Central memory CD8-positive, alpha-beta T cell (primary cell): ENCODE measurements at regions not wholly inside any gene's neighbourhood (a gene's known extent, or its start where the extent isn't known, plus 50 kb on each side); places are given as distances from the start of the nearest gene placed in this dataset.
A peak's percentile ranks its signal among the peaks of the same experiment; 100 is the strongest.

Experiments
- ATAC-seq: fragments of 150-1000 bp; cut with Tn5 transposase; replicated peaks from 2 replicates; pipeline ENCODE4 v1.10.0; 2022; ENCODE audit warnings: mild to moderate bottlenecking, moderate FRiP score, moderate number of reproducible peaks; ENCODE audit not compliant: poor library complexity, severe bottlenecking; ENCODE audit errors: extremely low read depth
- DNase-seq, 2 donors: peaks; one replicate each; pipeline ENCODE4 v3.0.0; 2021; ENCODE audit warnings: low spot score in 2 of 2
- H3K27ac Mint-ChIP-seq: one replicate; pipeline ENCODE4 v1.8.0; 2022; ENCODE audit warnings: low read depth, mild to moderate bottlenecking, moderate library complexity, mixed read lengths
- H3K27me3 Mint-ChIP-seq: one replicate; pipeline ENCODE4 v1.8.0; 2022; ENCODE audit warnings: mixed read lengths
- H3K36me3 Mint-ChIP-seq: one replicate; pipeline ENCODE4 v1.8.0; 2022; ENCODE audit warnings: mild to moderate bottlenecking, moderate library complexity, mixed read lengths; ENCODE audit not compliant: insufficient read depth
- H3K4me1 Mint-ChIP-seq: one replicate; pipeline ENCODE4 v1.8.0; 2022; ENCODE audit warnings: mixed read lengths
- H3K4me3 Mint-ChIP-seq: one replicate; pipeline ENCODE4 v1.8.0; 2022; ENCODE audit warnings: mild to moderate bottlenecking, moderate library complexity, mixed read lengths
- H3K9me3 Mint-ChIP-seq: one replicate; pipeline ENCODE4 v1.8.0; 2022; ENCODE audit warnings: mixed read lengths

DNA sequence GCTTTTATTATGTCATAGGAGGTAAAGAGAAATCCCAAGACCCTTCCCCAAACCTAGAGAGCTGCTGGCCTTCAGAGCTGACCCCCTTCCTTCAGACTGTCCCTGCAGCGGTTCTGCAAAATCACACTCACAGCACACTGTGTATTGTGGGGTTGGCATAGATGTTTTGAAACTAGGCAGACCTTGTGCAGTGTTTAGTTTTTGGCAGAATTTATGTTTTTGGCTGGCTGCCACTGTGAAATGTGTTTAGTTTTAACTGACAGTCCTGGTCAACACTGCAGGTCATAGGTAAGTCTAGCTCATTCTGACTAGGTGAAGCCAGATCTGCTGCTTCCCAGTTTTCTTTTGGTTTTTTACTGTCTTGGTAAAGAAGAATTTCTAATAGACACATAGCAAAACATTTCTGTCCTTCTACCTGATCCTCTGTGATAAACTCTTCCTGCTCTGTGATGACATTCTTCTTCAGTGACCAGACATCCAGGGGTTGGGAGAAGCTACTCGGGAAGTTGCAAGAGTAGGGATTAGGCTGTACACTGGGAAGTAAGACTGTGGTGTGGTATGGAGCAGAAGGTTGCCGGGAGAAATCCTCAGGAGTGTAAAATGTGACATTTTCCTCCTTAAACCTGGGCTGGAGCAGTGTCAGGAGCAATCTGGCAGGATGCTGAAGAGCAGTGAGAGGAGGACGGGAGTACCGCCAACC is 209.6 kb upstream of the MCTP2 start:
- ATAC-seq: no peak
- Mint-ChIP-seq H3K27ac (no peak overlapping the region), H3K27me3 (peaks cover 75% of the 10 kb centered on the region)

DNA sequence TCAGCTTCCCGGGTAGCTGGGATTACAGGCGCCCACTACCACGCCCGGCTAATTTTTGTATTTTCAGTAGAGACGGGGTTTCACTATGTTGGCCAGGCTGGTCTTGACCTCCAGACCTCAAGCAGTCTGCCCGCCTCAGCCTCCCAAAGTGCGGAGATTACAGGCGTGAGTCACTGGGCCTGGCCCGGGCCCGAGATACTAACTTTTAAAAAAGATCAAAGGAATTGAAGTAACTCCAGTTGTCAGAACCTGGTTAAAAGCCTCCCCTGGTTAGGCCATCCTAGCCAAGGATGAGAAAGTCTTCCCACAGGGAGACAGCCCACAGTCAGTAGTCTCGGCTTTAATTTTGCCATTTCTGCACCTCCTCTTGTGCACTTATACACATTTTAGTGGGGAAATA is 212.3 kb upstream of the MCTP2 start:
- Mint-ChIP-seq H3K27ac (no peak overlapping the region), H3K9me3 (peaks cover 4% of the 10 kb centered on the region), H3K27me3 (peaks cover 62% of the 10 kb centered on the region), H3K4me3 (no peak overlapping the region), H3K36me3 (no peaks in the 10 kb centered on the region), H3K4me1 (no peaks in the 10 kb centered on the region)
- no peak for ATAC-seq
- DNase-seq: no peak

More for the DNA sequence above, 209.6 kb upstream of the MCTP2 start:
- Mint-ChIP-seq H3K4me3 (no peak overlapping the region), H3K4me1 (no peaks in the 10 kb centered on the region), H3K36me3 (no peaks in the 10 kb centered on the region), H3K9me3 (no peaks in the 10 kb centered on the region)
- DNase-seq: no peak

DNA sequence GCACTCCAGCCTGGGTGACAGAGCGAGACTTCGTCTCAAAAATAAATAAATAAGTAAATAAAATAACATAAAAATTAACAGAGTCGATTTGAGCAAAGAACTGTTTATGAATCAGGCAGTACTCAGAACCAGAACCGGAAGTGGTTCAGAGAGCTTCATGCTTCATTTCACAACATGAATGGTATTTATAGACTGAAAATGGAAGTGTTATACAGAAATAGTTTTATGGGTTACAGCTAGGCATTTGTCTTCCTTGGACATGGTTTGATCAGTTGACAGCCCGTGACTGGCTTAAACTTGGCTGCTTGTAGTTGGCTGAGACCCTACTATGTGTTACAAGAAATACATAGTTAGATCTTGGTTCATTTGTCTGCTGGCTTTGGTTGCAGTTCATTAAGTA is 216.0 kb upstream of the MCTP2 start:
- no peak overlapping the region for H3K27ac Mint-ChIP-seq
- peaks cover 54% of the 10 kb centered on the region for H3K27me3 Mint-ChIP-seq
- peaks cover 4% of the 10 kb centered on the region for H3K9me3 Mint-ChIP-seq
- no peaks in the 10 kb centered on the region for H3K36me3 Mint-ChIP-seq
- no peaks in the 10 kb centered on the region for H3K4me1 Mint-ChIP-seq
- no peak overlapping the region for H3K4me3 Mint-ChIP-seq
- DNase-seq (no peak), ATAC-seq (no peak)

DNA sequence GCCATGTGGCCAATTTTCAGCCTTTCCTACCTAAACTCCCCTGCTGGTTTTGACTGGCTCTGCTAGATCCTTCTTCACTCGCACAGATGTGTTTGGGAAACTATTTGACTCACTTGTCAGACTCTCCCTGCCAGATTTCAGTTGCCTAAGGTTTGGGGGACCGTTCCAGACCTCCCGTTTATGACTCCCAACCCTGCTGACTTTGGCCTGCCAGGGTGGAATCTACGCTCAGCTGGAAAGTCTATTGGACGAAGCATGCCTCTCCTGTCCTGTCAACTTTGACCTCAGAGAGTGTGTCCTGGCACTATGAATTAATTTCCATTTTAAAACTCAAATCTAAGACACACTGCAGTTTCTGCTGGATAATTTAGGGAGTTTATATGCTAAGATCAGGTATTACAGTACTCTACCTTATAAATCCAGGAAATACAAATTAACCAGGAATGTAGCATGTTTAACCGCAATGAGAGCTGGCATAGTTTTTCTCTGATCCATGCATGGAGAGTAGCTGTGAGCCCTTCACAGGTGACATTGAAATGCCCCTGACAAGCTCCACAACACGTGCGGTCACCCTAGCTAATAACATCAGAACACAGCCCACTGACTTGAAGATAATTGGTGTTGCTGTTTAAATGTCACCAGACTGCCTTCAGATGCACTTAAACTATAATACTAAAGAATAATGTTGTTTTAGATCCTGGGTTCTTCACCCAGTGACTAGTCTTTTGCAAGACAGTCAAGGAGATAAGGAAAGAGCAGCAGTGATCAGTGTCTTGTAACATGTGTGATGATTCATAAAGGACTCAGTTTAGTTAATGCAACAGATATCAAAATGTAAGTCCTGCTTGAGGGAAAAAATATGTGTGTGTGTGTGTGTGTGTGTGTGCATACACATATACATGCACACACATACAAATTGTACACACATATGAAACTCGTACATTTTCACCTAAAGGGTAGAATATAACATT is 223.0 kb upstream of the MCTP2 start:
- no peaks in the 10 kb centered on the region for H3K9me3 Mint-ChIP-seq
- no peak overlapping the region for H3K27ac Mint-ChIP-seq
- DNase-seq: no peak
- peaks cover 45% of the 10 kb centered on the region for H3K27me3 Mint-ChIP-seq
- no peak for ATAC-seq
- no peaks in the 10 kb centered on the region for H3K4me1 Mint-ChIP-seq
- H3K4me3 Mint-ChIP-seq: no peak overlapping the region
- H3K36me3 Mint-ChIP-seq: no peaks in the 10 kb centered on the region

DNA sequence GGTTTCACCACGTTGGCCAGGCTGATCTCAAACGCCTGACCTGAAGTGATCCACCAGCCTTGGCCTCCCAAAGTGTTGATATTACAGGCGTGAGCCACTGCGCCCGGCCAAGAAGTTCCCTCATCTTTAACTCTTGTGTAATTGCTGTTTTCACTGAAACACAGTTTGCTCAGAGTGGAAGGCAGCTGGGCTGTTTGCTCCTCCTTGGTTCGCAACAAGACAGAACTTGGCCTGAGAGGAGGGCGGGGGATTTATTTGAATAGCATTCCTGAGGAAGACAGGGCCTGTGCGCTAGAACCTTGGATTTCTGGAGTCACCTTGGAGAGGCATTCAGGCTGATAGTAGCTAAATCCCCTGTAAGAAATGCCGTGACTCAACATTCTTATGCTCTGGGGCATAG is 226.7 kb upstream of the MCTP2 start:
- ATAC-seq (no peak), DNase-seq (no peak)
- peaks cover 19% of the 10 kb centered on the region for H3K27me3 Mint-ChIP-seq
- no peak overlapping the region for H3K4me3 Mint-ChIP-seq
- H3K9me3 Mint-ChIP-seq: no peaks in the 10 kb centered on the region
- no peak overlapping the region for H3K27ac Mint-ChIP-seq
- H3K36me3 Mint-ChIP-seq: no peaks in the 10 kb centered on the region
- no peaks in the 10 kb centered on the region for H3K4me1 Mint-ChIP-seq

DNA sequence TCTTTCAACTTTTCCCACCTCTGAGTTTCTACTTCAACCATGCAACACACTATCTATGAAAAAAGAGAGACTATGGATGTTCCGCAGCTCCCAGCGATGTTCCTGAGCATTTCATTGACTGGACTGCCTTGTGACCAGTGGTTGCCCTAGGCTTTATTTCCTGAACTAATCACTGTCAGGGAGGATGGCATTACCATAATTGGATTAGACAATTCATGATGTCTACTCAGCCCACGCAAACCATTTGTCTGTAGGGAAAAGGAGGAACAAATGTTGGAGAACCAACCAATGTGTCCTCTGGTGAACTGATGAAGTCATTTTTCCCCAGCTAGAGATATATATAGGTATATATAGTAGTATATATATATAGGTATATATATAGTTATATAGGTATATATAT is 229.3 kb upstream of the MCTP2 start:
- Mint-ChIP-seq H3K27me3 (no peaks in the 10 kb centered on the region), H3K4me1 (no peaks in the 10 kb centered on the region), H3K4me3 (no peak overlapping the region), H3K36me3 (no peaks in the 10 kb centered on the region), H3K27ac (no peak overlapping the region), H3K9me3 (no peaks in the 10 kb centered on the region)
- ATAC-seq (no peak), DNase-seq (no peak)

DNA sequence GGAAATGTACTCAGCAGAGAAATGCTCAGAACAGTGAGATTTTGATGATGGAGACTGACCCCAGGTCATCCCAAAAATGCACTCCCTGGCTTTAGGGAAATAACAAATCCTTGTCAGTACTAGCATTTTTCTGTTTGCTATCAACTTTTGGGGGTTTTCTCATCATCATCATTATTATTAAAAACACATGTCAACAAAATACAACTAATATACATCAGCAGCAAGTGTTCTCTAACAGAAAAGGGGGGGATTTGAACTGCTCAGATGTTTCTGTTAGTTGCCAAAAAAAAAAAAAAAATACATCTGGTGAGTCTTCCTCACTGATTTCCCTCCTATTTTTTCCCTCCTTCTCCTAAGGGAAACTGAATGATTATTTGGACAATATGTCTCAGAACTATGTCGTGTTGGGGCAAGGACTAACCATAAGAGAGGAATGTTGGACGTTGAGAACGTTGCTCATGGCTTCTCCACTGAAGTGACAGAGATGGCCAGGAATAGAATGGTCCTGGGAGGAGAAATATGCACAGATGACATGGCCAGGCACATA is 230.0 kb upstream of the MCTP2 start:
- no peaks in the 10 kb centered on the region for H3K4me1 Mint-ChIP-seq
- no peaks in the 10 kb centered on the region for H3K9me3 Mint-ChIP-seq
- H3K4me3 Mint-ChIP-seq: no peak overlapping the region
- H3K36me3 Mint-ChIP-seq: no peaks in the 10 kb centered on the region
- no peak overlapping the region for H3K27ac Mint-ChIP-seq
- no peaks in the 10 kb centered on the region for H3K27me3 Mint-ChIP-seq
- no peak for ATAC-seq
- DNase-seq: no peak

DNA sequence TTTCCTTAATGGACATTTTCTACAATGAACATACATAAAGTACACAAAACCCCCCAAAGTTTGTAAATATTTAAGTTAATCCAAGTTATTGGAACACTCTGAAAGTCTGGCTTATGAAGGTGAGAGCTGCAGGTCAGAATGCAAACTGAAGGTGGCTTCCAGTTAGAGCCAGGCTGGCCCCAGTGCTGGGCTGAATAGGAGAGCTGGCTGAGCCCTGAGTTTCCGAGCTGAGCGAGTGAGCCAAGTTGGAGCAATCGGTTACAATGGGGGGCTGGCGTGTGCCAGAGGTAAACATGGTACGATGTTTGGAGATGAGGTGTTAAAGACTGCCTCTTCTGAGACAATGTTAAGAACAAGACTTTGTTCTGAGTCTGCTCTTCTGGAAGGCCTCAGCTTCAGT is 230.8 kb upstream of the MCTP2 start:
- H3K9me3 Mint-ChIP-seq: no peaks in the 10 kb centered on the region
- H3K4me1 Mint-ChIP-seq: no peaks in the 10 kb centered on the region
- H3K36me3 Mint-ChIP-seq: no peaks in the 10 kb centered on the region
- H3K27ac Mint-ChIP-seq: no peak overlapping the region
- ATAC-seq (no peak), DNase-seq (no peak)
- no peak overlapping the region for H3K4me3 Mint-ChIP-seq
- no peaks in the 10 kb centered on the region for H3K27me3 Mint-ChIP-seq

DNA sequence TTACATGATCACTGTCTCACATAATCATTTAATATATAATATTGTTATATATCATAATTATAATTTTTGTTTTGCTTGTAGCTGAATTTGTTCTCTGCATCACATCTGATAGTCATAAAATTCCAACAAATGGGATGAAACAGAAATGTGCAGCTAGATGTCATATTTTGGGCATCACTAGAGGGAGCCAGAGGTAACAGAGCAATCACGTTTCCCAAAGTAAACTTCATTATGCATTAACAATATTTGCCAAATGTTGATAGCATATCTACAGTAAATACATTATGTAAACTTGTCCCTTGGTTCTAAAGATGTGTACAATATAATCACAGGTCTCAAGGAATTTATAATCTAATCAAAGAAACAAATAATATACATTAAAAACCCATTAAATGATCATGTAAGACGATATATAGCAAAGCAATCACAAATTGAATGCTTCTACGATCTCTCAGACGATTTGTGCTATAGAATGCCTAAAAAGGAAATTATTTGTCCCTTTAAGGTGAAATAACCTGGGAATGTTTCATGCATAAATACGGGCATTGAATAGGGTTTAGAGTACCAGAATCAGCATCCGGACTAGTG is 234.2 kb upstream of the MCTP2 start:
- ATAC-seq: no peak
- Mint-ChIP-seq H3K4me1 (no peaks in the 10 kb centered on the region), H3K4me3 (no peak overlapping the region), H3K27ac (no peak overlapping the region), H3K36me3 (no peaks in the 10 kb centered on the region), H3K27me3 (no peaks in the 10 kb centered on the region), H3K9me3 (no peaks in the 10 kb centered on the region)
- DNase-seq: no peak

DNA sequence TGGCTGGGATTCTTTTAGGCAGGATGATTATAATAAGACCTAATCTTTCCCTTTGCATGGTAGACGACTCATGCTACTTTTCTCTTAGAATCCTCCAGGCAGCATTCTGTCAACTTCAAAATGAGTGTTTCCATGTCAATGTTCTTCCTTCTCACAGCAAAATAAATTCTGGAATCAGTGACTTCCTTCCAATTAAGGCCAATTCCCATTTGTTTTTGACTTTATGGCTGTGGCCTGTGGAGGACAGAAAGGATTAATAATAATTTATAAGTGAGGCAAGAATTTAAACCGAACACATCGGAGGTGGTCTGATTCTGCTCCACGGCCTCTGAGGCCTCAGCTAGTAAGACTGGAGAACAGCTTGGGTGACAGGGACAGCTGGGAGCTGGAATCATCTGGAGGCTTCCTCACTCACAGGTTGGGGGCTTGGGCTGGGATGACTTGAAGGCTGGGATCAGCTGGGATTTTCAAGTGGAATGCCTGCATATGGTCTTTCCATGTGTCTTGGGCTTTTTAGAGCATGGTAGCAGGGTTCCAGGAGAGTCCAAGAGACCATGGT is 241.8 kb upstream of the MCTP2 start:
- Mint-ChIP-seq H3K27me3 (no peaks in the 10 kb centered on the region), H3K27ac (no peak overlapping the region), H3K4me1 (peaks cover 34% of the 10 kb centered on the region), H3K4me3 (no peak overlapping the region), H3K36me3 (no peaks in the 10 kb centered on the region), H3K9me3 (peaks cover 4% of the 10 kb centered on the region)
- no peak for DNase-seq
- ATAC-seq: no peak

DNA sequence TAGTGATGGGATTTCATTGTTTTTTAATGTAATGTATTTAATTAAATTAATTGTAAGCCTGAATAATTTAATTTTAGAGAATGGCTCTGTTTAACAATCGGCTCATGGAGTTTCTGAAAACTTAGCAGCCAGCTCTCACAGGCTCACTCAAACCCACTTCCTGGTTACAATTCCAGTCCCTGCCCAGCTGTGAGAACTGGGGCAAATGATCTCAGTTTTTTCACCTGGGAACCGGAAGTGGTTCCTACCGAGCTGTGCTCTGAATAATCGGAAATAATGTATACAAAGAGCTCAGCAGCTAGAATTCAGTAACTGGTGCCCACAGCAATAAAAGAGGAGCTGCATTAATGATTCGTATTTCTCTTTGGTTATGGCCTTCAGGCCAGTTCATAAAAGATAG is 244.3 kb upstream of the MCTP2 start:
- Mint-ChIP-seq H3K27me3 (no peaks in the 10 kb centered on the region), H3K36me3 (no peaks in the 10 kb centered on the region), H3K4me3 (peak overlapping the region; percentile 40), H3K9me3 (peaks cover 4% of the 10 kb centered on the region), H3K27ac (no peak overlapping the region), H3K4me1 (peaks cover 34% of the 10 kb centered on the region)
- DNase-seq: peak in 1 of 2 donors; percentile 48
- ATAC-seq: peak; percentile 95

DNA sequence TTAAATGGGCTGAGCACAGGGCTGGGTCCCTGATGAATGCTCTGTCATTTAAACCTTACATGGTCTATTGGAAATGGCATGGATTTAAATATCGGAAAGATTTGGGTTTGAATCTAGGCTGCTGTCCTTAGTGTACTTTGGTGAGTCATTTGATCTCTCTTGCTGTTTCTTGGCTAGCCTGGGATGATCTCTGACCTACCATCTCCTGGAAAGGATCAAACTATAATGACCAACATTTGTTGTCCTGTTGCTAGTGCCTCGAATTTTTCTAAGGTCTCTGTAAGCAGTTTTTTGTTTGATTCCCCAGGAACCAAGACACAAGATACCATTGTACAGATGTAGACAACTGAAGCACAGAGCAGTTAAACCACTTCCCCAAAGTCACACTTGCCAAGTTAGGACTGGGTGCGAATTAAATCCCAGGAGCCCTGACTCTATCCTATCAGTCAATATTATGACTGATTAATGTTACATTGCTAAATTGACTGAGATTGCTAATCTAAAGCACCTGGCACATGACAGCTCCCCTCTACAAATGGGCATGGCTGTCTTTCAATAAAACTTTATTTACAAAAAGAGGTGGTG is 244.9 kb upstream of the MCTP2 start:
- no peaks in the 10 kb centered on the region for H3K36me3 Mint-ChIP-seq
- peak overlapping the region; percentile 40 for H3K4me3 Mint-ChIP-seq

More for the DNA sequence above, 244.9 kb upstream of the MCTP2 start:
- Mint-ChIP-seq H3K27me3 (no peaks in the 10 kb centered on the region), H3K9me3 (peaks cover 4% of the 10 kb centered on the region), H3K4me1 (peaks cover 34% of the 10 kb centered on the region), H3K27ac (no peak overlapping the region)
- ATAC-seq: no peak
- no peak for DNase-seq
